A673 (cell line): ENCODE measurements at regions not wholly inside any gene's neighbourhood (a gene's known extent, or its start where the extent isn't known, plus 50 kb on each side); places are given as distances from the start of the nearest gene placed in this dataset.

Source experiments
- CTCF ChIP-seq: fragments of 300-800, 200-600 bp; sonication (generic); conservative IDR thresholded peaks from 2 replicates; pipeline ENCODE4 v1.5.1; 2017; ENCODE audit warnings: low read depth, mild to moderate bottlenecking, antibody characterized with exemption, low read length, moderate library complexity, mixed read lengths
- EZH2 ChIP-seq: fragments of 200-600 bp; sonication (generic); IDR thresholded peaks from 2 replicates; pipeline ENCODE4 v1.6.1; 2017; ENCODE audit warnings: borderline replicate concordance, low read depth, mild to moderate bottlenecking, mixed read lengths, antibody characterized with exemption, low read length; ENCODE audit not compliant: poor library complexity, severe bottlenecking

GRCh38 chr6:49072146-49072545, 390.9 kb downstream of the MMUT start:
- no peak; the same call in 1 of the 2 replicates for TF ChIP-seq CTCF
- no peak for TF ChIP-seq EZH2
